ENCODE measurements at regions not wholly inside any gene's neighbourhood (a gene's known extent, or its start where the extent isn't known, plus 50 kb on each side); places are given as distances from the start of the nearest gene placed in this dataset.
"Not testable (repeated sequence)": the region's sequence is repeated elsewhere in the genome, so short reads cannot be mapped to it uniquely, and the experiment has no call there.

DNA sequence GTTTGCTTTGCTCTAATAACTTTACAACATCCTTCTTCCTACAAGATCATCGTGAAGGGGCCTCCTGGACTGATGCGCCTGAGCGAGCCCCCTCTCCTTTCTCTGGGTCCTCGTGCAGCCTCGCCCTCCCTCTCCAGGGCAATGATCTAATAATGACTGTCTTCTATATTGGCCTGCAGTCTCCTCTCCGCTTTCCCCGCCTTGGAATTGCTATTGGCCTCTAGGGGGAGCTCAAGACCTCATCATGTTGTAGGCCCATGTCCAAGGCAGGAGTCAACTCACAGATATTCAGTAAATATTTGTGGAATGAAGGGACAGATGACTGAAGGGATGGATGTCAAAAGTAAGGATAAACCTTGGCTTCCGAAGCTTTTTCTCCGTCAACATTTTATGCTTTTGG lies 1180.3 kb downstream of the TYW1 start:
- no peak for DNase-seq (ENCODE audit: low read depth)

DNA sequence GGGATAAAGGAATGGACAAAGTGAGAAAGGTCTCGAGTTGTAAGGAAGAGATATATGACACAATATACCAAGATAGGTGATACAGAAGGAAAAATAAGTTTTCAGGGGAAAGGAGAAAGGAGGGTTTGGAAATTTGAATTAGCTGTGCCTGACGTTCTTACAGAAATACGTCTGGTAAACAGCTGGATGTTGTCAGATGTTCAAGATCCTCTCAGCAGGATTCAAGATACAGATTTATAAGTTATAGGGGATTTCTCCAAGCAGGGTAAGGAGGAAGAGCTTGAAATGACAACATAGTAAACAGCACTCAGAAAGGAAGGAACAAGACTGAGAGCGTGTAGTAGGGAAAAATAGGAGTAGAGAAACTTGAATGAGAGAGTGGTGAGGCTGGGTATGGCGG lies 1184.1 kb downstream of the TYW1 start:
- DNase-seq (ENCODE audit: low read depth) = no peak

DNA sequence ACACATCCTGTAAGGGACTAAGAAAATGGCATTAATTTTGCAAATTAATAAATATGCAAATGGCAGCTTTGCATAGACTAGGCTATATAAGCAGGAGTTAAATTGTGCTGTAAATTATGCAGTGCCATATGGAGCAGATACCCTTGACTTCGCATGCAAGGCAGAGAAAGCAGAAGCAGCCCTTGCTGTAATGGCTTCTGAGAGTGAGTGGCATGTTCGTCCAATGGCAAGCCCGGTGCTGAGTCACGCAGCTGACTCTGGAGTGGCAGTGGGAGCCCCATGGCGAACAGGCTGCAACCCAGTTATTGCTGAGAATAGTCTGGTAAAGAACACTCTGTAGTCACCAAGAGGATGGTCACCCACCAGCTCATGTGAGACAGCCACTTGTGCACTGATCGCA lies 1186.5 kb downstream of the TYW1 start:
- no peak for DNase-seq (ENCODE audit: low read depth)

- DNase-seq (ENCODE audit: low read depth) = no peak
Measured at GRCh38 chr7:68185631-68186456, 1189.2 kb downstream of the TYW1 start.

- DNase-seq (ENCODE audit: low read depth) = no peak
Measured at GRCh38 chr7:68187532-68187931, 1190.9 kb downstream of the TYW1 start.

DNA sequence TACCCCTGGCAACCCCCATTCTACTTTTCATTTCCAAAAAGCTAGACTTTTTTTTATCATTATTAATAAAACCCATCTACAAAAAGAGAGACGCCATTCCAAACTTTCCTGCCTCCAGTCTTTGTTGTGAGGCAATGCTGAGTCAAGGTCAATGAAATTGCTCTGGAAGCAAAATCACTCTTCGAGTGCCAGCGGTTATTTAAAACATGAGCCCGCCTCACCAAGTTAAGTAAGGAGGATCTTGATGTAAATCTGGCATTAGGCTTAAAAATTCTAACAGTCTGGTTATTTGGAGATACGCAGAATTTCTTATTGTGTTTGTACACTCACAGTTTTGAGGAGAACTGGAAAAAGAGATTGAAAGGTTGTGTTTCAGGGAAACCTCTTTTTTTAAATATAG lies 1196.3 kb downstream of the TYW1 start:
- no peak for DNase-seq (ENCODE audit: low read depth)

GRCh38 chr7:68195642-68196041 lies 1199.0 kb downstream of the TYW1 start:
- DNase-seq (ENCODE audit: low read depth) = not testable (repeated sequence)

DNA sequence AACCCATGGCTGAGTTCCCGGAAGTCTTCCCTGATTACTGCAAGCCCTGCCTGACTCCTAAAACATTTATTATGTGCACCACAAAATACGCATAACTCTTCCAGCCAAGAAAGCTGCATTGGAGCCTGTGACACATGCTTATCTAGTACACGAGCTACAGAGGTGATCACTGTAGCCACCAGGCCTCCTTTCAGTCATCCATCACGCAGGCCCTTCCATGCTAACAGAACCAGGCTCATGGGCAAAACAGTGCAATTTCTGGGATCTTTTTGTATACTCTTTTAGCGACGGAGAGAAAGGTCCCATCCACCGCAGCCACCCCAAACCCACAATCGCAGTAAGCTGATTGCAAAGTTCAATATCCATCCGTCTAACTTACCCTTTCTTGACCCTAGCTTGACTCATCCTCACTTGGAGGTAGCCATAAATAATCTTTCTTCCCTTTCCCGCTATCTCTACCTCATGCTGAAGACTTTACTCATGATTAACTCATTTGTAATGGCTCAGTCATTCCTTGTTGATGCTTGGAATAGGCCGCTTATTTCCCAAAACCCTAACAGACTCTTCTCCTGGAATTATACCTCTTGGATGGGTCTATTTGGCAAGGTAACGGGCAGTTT lies 1203.5 kb downstream of the TYW1 start:
- no peak for DNase-seq (ENCODE audit: low read depth)

- DNase-seq (ENCODE audit: low read depth) = no peak
Measured at GRCh38 chr7:68203251-68203650, 1206.6 kb downstream of the TYW1 start.

DNA sequence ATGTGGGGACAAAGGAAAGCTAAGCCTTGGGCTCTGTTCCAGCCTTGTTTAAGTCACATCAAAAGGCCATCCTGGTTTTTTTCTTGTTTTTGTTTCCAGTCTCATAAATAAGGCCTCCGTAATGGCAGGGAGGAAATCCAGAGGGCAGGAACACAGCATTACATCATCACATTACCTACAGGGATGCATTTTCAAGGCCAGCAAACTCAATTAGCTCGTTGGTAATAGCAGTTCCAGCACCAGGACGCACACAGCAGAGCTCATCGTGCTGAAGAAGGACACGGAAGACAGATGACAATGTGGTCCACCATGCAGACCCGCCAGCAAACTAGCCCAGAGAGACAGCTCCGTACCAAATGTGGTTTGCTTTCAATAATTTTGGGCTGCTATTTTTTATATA lies 1209.2 kb downstream of the TYW1 start:
- DNase-seq (ENCODE audit: low read depth) = no peak

DNA sequence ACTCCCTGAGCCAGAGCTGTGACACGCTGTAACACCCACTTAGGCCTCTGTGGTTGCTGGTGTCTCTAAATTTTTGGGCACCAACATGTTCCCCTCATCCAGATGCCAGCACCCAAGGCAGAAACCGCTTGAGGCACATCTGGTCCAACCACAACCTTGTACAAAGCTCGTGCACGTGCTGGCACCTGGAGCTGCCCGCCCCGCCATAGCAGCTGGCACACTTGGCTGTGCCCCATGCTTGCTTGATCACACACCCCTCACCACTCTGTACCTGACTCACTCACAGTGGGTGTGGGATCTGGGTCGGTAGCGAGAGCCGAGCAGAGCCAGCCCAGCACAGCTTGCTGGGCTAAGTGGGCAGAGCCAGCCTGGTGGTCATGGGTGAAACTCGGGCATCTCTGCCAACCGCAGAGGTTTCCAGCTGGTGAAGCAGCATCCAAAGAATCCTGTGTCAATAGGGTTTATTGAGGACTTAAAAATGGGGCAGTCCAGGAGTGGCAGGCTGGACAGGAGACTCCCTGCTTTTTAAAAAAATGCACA lies 1210.4 kb downstream of the TYW1 start:
- no peak for DNase-seq (ENCODE audit: low read depth)

GRCh38 chr7:68207676-68208075 lies 1211.0 kb downstream of the TYW1 start:
- DNase-seq (ENCODE audit: low read depth) = no peak

GRCh38 chr7:68209486-68209885 lies 1212.9 kb downstream of the TYW1 start:
- DNase-seq (ENCODE audit: low read depth) = no peak

GRCh38 chr7:68213838-68214237 lies 1217.2 kb downstream of the TYW1 start:
- DNase-seq (ENCODE audit: low read depth) = no peak

DNA sequence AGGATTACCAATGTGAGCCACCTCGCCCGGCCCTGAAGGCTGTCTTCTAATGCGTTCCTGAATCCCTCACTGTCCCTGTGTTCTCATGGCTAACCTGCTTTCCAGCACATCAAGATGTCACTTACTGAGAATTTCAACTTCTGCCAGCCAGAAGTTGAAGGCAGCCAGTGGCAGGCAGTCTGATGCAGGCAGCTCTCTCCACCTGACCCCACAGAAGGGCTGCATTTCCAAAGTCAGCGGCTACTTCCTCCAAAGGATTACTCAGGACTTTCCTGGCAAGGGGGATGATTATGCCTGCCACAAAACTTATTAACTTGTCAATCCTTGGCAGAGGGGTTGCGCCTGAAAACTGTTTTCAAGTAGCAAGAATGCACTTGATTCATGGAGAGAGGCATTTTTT lies 1219.4 kb downstream of the TYW1 start:
- DNase-seq (ENCODE audit: low read depth) = no peak

GRCh38 chr7:68217426-68217825 lies 1220.8 kb downstream of the TYW1 start:
- no peak for DNase-seq (ENCODE audit: low read depth)

DNA sequence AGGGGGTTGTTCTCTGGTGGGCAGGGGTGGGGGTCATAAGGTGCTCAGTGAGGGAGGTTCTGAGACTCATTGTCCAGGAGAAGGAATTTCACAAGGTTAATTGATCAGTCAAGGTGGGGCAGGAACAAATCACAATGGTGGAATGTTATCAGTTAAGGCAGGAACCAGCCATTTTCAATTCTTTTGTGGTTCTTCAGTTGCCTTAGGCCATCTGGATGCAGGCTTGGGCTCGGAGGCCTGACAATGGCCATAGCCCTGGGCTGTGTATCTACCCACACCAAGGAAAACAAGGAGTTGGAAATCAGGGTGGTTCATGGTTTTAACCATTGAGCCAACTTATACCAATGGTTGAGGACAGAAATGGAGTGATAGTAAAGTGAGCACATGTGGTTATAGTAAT lies 1221.8 kb downstream of the TYW1 start:
- no peak for DNase-seq (ENCODE audit: low read depth)

GRCh38 chr7:68222311-68222710 lies 1225.7 kb downstream of the TYW1 start:
- DNase-seq (ENCODE audit: low read depth) = no peak

DNA sequence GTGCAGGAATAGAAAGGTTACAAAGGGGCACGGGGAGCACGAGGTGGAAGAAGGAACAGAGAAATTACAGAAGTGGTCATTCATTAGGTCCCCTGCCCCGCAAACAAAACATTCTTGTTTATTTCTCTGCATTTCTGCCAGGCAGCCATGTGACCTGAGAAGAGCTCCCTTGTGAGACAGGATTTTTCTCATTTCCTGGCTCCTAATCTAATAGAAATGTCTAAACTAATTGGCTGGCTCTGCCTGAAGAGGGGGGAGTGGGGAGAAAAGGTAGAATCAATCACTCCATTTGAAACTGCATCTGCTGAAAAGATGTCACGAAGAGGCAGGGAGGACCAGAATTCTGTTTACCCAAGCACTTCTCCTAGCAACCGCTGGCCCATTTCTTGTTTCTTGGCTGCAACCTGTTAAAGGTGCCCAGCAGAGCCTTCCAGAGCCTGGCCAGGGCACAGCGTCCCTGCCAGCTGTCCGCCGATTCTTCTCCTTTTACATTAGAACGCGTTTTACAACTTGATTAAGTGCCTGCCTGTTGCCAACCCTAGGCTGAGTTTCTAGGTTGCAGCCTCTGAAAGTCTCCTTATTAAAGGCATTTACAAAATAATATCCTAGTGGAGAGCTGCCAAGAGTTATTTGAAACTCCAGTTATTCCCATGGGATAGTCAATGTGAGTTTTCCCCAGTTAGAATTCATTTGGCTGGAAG lies 1227.6 kb downstream of the TYW1 start:
- DNase-seq (ENCODE audit: low read depth) = no peak

- DNase-seq (ENCODE audit: low read depth) = not testable (repeated sequence)
Measured at GRCh38 chr7:68231011-68231410, 1234.4 kb downstream of the TYW1 start.

DNA sequence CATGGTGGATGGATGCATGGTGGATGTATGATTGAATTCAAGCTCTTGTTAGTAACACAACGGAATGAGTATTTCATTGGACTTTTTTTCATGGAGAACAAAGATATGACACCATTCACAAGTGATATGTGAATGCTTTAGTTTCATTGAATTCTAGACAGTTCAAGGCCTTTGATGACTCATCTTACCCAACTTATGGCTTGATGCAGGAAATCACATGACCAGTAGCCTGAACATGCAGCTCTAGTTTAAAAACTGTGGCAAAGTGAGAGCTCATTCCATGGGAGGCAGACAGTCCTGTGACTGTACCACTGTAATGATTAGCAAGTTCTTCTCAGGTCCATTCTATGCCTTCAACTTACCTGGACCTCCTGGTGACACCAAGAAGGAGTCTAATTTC lies 1239.3 kb downstream of the TYW1 start:
- DNase-seq (ENCODE audit: low read depth) = no peak

DNA sequence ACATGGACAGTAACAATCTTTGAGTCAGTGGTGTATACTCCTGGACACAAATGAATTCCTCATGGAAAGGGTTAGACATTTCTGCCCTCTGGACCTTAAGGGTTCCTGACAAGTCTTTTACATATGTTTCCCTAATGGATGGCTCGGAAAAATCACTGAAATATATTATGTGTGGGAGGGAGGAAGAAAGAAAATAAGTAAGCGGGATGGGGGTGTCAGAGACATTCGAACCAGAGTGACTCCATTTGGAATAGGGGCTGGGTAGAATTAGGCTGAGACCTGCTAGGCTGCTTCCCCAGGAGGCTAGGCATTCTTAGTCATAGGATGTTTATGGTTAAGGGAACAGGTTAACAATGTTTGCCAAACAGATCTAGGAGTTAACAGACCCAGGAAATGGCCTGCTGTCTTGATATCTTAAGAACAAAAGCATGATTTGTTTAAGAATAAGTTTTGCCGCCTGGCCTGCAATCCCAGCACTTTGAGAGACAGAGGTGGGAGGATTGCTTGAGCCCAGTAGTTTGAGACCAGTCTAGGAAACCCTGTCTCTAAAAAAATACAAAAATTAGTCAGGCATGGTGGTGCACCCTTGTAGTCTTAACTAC lies 1241.7 kb downstream of the TYW1 start:
- no peak for DNase-seq (ENCODE audit: low read depth)

- no peak for DNase-seq (ENCODE audit: low read depth)
Measured at GRCh38 chr7:68243128-68243527, 1246.5 kb downstream of the TYW1 start.

All from stimulated activated CD8-positive, alpha-beta memory T cell treated with anti-CD3 and anti-CD28 coated beads, Interleukin-12 subunit alpha, Interleukin-12 subunit beta, amount 100 ng/mL, for 1 hour (primary cell).